GM12873 (cell line): ENCODE measurements at regions not wholly inside any gene's neighbourhood (a gene's known extent, or its start where the extent isn't known, plus 50 kb on each side); places are given as distances from the start of the nearest gene placed in this dataset.

ENCODE experiments used
- TF ChIP-seq, protein P1 (sequence below): IDR thresholded peaks from 2 replicates; pipeline ENCODE4 v1.5.1; 2012; ENCODE audit warnings: low read depth, mild to moderate bottlenecking, moderate library complexity, low read length, control low read depth; ENCODE audit not compliant: insufficient read depth; ENCODE audit errors: missing control alignments

DNA sequence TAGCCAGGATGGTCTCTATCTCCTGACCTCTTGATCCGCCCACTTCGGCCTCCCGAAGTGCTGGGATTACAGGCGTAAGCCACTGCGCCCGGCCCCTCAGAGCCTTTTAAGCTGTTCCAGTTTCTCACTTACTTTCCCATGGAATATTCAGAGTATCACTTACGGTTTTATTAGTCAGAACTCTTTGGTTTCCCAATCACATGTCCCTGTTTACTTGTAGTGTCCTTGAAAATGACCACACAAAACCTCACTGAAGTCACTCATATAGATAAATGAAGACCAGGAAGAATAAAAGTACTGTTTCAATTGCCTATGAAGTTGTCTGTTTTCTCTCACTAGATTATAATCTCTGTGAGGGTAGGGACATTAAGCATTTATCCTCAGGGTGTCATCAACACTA lies 217.2 kb upstream of the HCCS start:
- TF ChIP-seq, protein P1, sequence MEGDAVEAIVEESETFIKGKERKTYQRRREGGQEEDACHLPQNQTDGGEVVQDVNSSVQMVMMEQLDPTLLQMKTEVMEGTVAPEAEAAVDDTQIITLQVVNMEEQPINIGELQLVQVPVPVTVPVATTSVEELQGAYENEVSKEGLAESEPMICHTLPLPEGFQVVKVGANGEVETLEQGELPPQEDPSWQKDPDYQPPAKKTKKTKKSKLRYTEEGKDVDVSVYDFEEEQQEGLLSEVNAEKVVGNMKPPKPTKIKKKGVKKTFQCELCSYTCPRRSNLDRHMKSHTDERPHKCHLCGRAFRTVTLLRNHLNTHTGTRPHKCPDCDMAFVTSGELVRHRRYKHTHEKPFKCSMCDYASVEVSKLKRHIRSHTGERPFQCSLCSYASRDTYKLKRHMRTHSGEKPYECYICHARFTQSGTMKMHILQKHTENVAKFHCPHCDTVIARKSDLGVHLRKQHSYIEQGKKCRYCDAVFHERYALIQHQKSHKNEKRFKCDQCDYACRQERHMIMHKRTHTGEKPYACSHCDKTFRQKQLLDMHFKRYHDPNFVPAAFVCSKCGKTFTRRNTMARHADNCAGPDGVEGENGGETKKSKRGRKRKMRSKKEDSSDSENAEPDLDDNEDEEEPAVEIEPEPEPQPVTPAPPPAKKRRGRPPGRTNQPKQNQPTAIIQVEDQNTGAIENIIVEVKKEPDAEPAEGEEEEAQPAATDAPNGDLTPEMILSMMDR: no peak

DNA sequence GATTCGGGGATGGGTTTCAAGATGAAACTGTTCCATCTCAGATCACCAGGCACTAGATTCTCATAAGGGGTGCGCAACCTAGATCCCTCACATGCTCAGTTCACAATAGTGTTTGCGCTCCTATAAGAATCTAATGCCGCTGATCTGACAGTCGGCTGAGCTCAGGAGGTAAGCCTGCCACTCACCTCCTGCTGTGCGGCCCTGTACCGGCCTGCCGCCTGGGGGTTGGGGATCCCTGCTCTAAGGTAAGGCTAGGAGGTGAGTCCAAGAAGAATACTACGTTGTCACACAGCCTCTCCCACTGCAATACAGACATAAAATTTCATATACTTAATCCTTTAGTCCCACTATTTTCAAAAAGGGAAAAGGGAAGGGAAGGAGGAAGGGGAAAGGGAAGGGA lies 213.4 kb upstream of the HCCS start:
- TF ChIP-seq, protein P1: no peak

GRCh38 chrX:10900585-10901289 lies 210.4 kb upstream of the HCCS start:
- TF ChIP-seq, protein P1: no peak

DNA sequence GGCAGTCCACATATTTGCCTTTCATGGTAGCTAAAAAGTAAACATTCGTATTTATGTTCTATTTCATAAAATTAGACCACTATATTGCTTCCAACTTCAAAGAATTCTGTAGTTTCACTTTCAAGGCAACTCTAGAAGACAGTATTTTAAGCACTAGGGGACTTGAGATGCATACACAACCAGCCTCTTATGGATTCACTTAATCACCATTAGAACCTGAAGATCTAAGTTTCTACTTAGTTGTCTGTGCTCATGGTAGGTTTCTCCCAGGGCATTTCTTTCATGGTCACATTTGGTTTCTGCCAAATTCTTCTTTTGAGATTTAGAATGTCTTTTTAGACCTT lies 209.9 kb upstream of the HCCS start:
- TF ChIP-seq, protein P1: no peak

GRCh38 chrX:10902001-10902400 lies 209.1 kb upstream of the HCCS start:
- TF ChIP-seq, protein P1: no peak

- TF ChIP-seq, protein P1: no peak
Measured at GRCh38 chrX:10903523-10903922, 207.6 kb upstream of the HCCS start.

DNA sequence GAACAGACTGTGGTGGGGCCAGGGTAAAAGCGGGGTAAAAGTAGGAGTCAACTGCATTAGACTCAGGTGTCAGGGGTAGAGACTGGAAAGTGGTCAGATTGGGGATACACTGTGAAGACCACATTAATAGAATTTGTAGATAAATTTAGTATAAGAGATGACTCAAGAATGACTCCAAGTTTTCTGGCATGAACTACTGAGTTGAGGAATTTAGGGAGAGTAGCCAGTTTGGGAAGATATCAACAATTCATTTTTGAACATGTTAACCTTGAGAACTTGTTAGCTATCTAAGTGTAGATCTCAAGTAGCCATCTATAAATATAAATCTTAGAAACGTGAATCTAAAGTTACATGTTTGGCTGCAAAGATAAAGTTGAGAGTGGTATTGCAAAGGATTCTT lies 206.9 kb upstream of the HCCS start:
- TF ChIP-seq, protein P1: no peak

DNA sequence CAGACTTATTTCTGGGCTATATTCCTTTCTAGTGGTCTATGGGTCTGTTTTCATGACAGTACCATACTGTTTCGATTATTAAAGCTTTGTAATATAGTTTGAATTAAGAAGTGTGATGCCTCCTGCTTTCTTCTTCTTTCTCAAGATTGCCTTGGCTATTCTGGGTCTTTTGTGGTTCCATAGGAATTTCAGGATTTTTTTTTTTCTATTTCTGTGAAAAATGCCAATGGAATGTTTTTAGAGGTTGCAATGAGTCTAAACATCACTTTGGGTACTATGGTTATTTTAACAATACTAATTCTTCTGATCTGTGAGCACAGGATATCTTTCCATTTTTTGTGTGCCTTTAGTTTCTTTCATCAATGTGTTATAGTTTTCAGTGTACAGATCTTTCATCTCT lies 204.3 kb upstream of the HCCS start:
- TF ChIP-seq, protein P1: no peak
